ENCODE measurements at regions not wholly inside any gene's neighbourhood (a gene's known extent, or its start where the extent isn't known, plus 50 kb on each side); places are given as distances from the start of the nearest gene placed in this dataset.
"Not testable (repeated sequence)": the region's sequence is repeated elsewhere in the genome, so short reads cannot be mapped to it uniquely, and the experiment has no call there.

DNA sequence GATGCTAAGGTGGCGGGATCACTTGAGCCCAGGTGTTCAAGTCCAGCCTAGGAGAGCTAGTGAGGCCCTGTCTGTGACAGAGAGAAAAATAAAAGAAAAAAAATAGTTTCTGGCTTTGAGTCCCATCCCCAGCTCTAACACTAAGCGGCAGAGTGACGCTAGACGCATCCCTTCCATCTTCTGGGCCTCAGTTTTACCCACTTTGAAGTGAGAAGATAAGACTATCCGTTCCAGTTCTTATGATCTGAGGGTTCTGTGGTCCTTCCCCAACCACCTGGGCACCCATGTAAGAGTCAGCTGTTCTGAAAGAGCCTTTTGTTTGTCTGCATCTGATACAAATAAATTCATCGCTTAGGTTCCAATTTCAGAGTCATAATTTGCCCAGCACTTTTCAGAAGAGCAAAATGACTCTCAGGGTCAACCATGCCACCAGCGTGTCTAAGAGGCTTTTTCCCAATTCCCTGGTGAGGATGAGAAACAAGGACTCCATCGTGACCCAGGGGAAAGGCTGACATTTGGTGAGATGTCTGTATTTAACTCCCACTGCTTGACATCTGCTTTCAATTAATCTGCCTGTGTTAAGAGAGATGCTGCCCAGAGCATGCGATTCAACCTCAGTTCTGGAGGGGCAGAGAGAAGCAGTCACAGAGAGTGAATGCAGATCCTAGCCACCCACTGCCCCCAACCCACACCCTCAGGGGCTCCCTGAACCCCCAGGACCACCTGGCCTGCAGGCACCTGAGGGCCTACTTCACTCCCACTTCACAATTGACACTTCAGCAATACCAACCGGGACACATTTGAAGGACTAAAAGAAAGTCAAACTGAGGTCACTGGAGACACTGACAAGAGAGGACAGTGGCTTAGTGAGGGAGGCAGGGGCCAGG is 131.6 kb upstream of the TOP1 start:
- no peak for DNase-seq

DNA sequence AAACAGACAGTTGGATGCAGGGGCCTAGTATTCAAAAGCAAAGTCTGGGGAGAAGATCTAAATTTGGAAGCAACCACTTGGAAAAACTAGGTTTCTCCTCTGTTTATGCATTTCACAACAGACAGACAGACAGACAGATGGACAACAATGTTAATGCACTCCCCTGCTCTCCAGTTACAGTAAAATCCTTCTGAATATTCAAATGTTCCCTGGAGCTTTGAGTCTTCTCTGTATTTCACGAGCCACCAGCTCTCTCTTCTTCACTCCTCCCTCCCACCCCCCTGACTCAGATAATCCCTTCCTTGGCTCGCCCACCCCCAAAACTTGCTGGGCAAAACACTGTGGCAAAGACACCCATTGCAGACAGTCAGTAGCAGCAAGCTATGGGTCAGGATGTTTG is 129.3 kb upstream of the TOP1 start:
- no peak for DNase-seq

DNA sequence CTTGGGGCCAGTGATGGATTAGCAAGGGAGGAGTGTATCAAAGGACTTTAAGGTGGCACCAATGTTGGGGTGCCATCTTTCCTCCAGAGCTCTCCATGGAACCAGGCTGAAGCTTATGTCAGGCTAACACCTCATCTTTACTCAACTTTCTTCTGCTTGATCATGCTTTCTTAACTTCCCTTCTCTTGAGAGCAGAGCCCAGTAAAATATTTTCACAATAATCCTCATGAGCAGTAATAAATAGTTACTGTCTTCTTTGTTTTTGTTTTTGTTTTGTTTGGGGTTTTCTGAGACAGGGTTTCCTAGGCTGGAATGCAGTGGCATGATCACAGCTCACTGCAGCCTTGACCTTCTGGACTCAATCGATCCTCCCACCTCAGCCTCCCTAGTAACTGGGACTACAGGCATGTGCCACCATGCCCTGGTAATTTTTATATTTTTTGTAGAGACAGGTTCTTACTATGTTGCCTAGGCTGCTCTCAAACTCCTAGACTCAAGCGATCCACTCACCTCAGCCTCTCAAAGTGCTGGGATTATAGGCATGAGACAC is 127.9 kb upstream of the TOP1 start:
- no peak for DNase-seq

DNA sequence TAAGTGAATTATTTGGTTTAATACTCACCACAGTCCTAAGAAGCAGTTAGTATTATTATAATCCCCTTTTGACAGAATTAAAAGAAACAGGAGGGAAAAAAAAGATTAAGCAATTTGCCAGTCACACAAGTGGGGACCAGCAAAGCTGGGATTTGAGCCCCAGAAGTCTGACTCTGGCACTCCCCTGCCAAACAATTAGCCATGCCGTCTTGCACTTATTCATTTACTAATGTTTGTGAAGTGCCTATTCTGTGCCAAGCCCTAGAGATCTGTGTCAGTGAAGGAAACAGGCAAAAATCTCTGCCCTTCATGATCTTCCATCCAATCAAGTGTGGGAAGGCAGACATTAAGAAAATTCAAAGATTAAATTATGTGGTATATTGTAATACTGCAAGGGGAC is 126.0 kb upstream of the TOP1 start:
- DNase-seq: no peak

DNA sequence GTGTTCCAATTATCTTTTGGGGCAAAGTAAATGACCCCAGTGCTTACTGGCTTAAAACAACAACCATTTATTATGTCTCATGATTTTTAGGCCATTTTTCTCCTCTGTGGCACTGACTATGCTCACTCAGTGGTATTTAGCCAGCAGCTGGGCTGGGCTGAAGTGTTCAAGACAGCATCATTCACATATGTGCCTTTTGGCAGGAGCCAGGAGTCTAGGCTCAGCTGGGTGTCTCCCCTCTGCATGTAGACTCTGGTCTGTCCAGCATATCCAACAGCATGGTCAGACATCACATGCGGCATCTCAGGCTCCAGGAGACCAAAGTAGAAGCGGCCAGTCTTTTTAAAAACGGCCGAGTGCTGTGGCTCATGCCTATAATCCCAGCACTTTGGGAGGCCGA is 120.3 kb upstream of the TOP1 start:
- DNase-seq: no peak

DNA sequence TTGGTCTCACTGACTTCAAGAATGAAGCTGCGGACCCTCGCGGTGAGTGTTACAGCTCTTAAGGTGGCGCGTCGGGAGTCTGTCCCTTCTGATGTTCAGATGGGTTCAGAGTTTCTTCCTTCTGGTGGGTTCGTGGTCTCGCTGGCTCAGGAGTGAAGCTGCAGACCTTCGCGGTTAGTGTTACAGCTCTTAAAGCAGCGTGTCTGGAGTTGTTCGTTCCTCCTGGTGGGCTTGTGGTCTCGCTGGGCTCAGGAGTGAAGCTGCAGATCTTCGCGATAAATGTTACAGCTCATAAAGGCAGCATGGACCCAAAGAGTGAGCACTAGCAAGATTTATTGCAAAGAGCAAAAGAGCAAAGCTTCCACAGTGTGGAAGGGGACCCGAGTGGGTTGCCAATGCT is 119.1 kb upstream of the TOP1 start:
- DNase-seq: not testable (repeated sequence)

DNA sequence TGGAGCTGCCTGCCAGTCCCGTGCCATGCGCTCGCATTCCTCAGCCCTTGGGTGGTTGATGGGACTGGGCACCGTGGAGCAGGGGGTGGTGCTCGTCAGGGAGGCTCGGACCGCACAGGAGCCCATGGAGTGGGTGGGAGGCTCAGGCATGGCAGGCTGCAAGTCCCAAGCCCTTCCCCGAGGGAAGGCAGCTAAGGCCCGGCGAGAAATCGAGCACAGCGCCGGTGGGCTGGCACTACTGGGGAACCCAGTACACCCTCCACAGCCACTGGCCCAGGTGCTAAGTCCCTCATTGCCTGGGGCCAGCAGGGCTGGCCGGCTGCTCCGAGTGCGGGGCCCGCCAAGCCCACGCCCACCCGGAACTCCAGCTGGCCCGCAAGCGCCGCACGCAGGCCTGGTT is 118.2 kb upstream of the TOP1 start:
- not testable (repeated sequence) for DNase-seq

DNA sequence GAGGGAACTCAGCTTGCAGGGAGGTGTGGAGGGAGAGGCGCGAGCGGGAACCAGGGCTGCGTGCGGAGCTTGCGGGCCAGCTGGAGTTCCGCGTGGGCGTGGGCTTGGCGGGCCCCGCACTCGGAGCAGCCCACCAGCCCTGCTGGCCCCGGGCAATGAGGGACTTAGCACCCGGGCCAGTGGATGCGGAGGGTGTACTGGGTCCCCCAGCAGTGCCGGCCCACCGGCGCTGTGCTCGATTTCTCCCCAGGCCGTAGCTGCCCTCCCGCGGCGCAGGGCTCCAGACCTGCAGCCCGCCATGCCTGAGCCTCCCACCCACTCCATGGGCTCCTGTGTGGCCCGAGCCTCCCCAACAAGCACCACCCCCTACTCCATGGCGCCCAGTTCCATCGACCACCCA is 117.5 kb upstream of the TOP1 start:
- not testable (repeated sequence) for DNase-seq

DNA sequence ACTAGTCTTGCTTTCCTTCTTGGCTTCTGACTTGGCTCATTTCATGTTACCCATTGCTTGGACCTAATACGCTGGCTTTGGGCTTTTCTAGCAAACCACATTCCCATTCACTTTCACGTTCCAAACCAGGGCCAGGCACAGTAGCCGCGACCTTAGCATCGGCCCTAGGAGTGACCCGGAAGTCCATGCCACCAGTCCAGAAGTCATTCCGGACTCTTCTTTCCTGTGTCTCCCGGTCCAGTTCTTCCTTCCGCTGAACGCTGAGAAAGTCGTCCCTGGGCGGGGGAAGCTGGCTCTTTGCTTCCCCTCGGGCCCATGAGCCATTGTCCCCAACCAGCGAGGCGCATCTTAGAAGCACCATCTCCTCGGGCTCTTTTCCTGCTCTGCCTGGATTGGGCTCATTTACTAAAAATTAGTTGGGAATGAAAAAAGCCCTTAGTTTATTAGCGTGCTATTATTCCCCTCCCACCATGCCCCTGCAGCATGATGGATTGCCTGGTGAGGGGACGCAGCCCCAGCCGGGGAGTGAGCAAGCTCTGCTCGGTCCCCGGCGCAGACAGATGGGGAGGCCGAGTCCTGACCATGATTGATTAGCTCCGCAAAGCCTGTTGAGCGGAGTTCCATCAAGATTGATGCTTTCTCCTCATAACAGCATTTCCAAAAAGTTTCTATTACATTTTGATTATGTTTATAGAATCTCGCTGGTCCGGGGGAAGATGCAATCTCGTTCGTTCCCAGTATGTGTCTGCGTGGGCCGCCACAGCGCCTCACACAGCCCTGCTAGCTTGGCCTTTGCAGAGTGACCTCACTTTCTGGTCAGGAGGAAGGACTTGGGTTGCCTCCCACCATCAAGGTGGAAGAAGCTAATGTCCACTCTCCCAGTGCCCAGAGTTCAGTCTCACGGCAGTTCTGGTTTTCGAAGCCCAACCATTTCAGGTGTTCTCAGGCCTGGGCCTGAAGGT is 115.1 kb upstream of the TOP1 start:
- DNase-seq: peak; percentile 24

DNA sequence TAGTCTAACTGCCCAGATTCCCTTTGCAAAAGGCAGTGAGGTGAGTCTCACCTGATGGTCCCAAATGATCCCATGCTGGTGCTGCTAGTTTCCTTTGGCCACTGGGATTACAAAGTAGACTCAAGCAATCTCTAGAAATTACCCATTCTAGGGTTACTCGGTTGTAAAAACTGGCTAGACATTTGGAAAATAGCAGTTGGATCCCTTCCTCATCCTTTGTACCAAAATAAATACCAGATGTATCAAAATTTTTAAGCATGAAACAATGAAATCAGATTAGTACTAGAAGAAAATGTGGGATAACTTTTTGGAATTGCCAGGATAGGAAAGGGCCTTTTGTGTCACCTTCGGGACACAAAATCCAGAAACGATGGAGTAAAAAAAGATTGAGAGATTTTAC is 112.9 kb upstream of the TOP1 start:
- DNase-seq: no peak

DNA sequence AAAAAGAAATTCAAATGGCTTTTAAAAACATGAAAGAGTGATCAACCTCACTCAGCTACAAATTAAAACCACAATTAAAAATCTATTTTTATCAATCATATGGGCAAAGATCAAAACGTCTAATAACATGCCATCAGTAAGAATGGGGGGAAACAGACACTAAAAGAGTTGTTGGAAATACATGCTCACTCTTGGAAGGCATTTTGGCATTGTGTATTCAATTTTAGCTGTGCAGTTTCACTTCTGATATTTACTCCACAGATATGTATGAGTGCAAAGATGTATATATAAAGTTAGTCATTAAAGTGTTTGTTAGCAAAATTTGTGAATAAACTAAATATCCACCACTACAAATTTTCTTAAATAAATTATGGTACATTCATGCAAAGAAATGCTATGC is 112.3 kb upstream of the TOP1 start:
- DNase-seq: no peak

DNA sequence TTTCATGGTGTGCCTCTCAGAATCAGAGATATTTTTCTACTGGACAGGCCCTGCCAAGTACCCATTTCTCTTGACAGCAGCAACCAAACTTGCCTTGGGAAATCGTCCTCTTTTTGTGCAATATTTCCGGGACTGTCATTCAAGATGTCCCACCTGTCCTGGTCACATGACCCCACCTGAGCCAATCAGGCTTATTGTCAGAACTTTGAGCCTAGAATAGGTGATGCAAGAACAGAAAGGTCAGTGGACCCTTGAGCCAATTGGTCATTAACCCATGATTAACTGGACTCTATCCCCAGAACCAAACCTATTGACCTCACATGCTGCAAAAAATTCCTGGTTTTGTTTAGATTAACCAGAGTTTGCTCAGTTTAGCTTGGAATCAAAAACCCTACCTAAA is 108.3 kb upstream of the TOP1 start:
- DNase-seq: no peak

DNA sequence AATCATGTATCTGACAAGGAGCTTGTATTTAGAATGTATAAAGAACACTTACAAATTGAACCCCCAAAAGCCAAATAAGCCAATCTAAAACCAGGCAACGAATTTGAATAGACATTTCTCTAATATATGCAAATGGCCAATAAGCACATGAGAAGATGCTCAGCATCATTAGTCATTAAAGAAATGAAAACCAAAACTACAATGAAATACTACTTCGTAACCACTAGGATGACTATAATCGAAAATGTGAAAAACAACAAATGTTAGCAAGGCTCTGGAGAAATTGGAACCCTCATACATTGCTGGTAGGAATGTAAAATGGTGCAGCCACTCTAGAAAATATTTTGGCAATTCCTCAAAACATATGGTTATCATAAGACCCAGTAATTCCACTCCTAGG is 105.8 kb upstream of the TOP1 start:
- no peak for DNase-seq

DNA sequence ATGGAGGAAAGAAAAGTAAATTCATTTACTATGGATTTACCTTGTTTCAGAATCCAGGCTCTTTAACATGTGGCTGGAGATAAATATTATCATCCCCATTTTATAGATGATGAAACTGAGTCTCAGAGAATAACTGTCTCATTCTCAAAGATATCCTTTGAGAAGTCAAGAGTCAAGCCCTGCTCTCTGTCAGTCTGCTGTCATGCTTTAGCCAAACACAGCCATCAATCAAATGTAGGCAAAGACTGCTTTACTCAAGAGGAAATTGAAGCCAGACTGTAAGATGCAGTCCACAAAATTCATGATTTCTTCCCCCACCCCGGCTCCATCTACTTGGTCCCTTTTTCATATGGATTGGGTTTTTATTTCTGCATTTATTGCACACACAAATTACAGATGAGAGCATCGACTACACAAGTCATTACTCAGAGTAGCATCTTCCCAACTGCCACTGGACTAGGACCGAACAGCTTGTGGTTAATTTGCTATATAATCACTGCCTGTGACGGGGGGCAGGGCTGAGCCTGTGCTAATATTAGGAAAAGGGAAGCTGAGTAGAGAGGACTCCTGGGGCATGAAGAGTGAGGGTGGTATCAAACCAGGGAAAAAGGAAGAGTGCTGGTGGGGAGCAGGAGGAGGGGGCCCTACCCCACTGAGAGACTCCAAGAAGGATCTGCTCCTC is 102.7 kb upstream of the TOP1 start:
- DNase-seq: no peak

DNA sequence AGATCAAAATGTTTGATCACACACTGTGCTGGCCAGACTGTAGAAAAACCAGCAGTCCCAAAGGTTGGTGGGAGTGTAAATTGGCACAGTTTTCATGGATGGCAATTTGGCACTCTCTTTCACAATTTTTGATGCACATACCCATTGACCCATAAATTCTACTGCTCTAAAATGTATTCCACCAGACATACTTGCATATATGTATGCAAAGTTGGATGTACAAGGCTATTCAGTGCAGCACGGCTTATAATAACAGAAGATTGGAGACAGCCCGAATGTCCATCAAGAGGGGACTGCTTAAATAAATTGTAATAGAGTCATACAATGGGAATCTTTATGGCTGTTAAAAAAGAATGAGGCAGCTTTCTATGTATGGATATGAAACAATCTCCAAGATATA is 101.7 kb upstream of the TOP1 start:
- DNase-seq: no peak

DNA sequence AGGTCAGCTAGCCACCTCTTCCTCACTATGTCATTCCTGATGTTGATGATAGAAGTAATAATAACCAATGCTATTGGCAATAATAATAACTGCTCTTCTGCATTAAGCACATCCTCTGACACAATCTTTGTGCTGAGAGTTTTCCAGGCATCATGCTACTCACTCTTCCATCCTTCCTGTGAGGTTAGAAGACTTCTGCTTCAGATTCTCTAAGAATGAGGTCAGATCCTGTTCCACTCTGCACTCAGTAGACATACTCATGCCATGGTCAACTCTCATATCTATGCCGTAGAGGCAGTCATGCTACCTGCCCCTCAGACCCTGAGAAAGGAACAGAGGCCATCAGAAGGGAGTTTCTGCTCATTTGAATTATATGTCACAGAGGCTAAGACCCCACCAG is 98.1 kb upstream of the TOP1 start:
- no peak for DNase-seq

DNA sequence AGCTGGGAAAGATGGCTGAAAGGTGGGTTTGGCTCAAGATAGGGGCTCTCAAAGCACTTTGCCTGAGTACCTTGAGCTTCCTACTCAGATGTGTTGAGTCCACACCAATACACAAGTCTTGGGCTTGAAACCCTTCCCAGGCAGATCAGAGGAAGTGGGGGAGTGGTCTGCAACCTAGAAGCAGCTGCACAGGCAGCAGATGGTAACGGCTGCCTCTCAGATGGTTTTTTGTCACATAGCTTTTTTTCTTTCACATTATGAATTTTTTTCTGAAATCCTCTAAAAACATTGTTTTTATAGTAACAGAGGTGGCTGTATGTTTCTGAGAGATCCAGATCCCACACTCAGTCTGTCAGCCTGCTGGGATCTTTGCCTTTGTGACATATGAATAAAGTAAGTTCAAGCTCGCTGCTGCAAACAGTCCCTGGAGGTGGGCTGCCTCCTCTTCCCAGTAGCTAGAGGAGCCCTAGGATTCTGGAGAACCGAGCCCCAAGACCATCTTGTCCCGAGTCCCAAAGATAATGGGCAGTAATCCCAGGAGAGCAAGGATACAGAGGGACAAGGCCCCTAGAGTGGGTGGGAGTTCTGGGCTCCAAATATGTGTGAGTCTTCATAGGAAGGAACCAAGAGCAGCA is 97.1 kb upstream of the TOP1 start:
- no peak for DNase-seq

DNA sequence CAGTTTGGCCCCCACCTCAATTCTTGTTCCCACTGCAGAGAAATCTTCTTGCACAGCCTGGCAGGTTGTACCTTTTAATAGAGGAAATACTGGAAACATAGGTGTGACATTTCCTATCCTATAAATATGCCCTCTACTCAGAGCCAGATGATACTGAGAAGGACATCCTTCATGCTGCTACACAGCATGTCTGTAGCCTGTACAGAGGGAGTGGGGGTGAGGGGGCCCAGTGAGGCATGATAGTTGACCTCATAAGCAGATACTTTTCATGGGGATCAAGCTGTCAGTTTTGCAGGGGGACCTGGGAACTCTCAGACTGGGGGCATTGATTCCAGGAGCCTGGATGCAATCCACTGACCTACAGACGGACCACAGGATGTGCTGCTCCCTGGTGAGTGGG is 96.2 kb upstream of the TOP1 start:
- DNase-seq: no peak

DNA sequence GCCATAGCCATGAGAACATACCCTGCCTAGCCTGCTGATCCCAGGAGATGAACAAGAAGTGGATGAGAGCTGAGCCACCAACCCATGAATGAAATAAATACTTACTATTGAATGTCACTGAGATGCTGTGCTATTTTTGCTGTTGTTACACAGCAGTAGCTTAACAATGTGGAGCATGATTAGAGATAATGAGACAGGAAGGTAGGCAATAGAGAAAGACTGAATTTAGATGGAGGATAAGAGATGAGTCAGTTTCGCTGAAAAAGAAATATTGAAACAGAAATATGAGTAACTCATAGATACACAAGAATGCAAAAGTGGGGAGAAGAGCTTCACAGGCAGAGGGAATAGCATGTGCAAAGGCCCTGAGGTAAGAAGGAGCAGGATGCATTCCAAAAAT is 94.9 kb upstream of the TOP1 start:
- DNase-seq: no peak

DNA sequence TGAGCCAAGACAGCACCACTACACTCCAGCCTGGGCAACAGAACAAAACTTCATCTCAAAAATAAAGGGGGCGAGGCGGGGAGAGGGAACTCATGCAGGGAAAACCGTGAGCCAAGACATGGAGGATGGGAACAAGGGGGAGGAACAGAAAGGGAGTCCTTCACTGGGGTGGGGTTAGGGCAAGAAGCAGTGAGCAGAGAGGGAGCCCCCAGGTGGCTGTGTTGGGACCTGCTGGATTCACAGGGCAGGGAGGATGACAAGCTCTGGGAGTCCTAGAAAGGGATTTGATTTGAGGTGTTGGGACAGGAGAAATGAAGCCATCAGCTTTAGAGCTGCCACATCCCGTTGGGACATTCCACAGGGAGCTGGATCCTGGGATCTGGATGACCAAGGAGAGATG is 90.6 kb upstream of the TOP1 start:
- DNase-seq: peak; percentile 11

DNA sequence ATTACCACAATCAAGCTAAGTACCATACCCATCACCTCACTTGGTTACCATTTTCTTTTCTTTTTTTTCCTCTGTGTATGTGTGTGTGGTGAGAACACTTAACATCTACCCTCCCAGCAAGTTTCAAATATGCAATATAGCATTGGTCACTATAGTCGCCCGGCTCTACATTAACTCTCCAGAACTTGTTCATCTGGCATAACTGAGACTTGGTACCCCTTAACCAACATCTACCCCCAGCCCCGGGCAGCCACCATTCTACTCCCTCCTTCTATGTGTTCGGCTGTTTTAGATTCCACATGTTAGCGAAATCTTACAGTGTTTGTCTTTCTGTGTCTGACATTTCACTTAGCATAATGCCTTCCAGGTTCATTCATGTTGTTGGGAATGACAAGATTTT is 89.0 kb upstream of the TOP1 start:
- DNase-seq: no peak

DNA sequence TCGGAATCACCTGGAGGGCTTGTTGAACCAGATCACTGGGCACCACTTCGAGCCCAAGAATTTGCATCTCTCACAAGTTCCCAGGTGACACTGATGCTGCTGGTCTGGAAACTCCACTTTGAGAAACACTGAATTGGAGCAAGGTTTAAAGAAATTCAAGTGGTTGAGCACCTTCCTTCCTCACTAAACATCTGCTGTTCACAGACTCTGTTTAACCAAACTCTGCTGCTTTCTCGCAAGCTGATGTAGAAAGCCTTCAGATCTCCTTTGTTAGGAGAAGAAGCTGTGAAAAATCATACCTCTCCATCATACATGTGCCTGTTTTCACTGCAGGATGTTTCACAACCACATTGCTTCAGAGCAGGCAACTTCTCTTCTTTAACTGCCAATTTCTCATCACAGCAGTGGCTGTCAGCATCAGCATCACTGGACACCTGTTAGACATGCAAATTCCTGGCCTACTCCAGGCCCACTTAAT is 87.5 kb upstream of the TOP1 start:
- no peak for DNase-seq

DNA sequence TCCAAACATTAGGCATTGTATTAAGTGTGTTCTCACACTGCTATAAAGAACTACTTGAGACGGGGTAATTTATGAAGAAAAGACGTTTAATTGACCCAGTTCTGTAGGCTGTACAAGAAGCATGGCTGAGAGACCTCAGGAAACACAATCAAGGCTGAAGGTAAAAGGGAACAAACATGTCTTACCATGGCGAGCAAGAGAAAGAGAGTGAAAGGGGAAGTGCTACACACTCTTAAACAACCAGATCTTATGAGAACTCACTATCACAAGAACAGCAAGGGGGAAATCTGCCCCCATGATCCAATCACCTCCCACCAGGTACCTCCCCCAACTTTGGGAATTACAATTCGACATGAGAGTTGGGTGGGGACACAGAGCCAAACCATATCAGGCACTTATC is 86.6 kb upstream of the TOP1 start:
- DNase-seq: no peak

Data from DMS53 (cell line).